ENCODE measurements at regions not wholly inside any gene's neighbourhood (a gene's known extent, or its start where the extent isn't known, plus 50 kb on each side); places are given as distances from the start of the nearest gene placed in this dataset.

- H3K4me3 ChIP-seq (ENCODE audit: low read depth, low read length) = no peak overlapping the region
- no peak for TF ChIP-seq CTCF (conservative IDR thresholded peaks at IDR 0.05; ENCODE audit: low read depth, low read length)
- no peak for DNase-seq (ENCODE audit: low read depth)
These were observed 106.5 kb upstream of the LPAR1 start for GRCh38 chr9:111144741-111145140.

- DNase-seq (ENCODE audit: low read depth) = no peak
- no peak overlapping the region for H3K4me3 ChIP-seq (ENCODE audit: low read depth, low read length)
- no peak for TF ChIP-seq CTCF (conservative IDR thresholded peaks at IDR 0.05; ENCODE audit: low read depth, low read length)
These were observed 97.9 kb upstream of the LPAR1 start for GRCh38 chr9:111136180-111136579.

GRCh38 chr9:111131211-111131610 lies 92.9 kb upstream of the LPAR1 start:
- DNase-seq (ENCODE audit: low read depth) = no peak
- no peak for TF ChIP-seq CTCF (conservative IDR thresholded peaks at IDR 0.05; ENCODE audit: low read depth, low read length)
- H3K4me3 ChIP-seq (ENCODE audit: low read depth, low read length) = no peak overlapping the region

GRCh38 chr9:111120526-111120925 lies 82.3 kb upstream of the LPAR1 start:
- no peak for DNase-seq (ENCODE audit: low read depth)
- no peak for TF ChIP-seq CTCF (conservative IDR thresholded peaks at IDR 0.05; ENCODE audit: low read depth, low read length)
- no peak overlapping the region for H3K4me3 ChIP-seq (ENCODE audit: low read depth, low read length)

GRCh38 chr9:111118256-111118948 lies 80.1 kb upstream of the LPAR1 start:
- H3K4me3 ChIP-seq (ENCODE audit: low read depth, low read length) = no peak overlapping the region
- no peak for TF ChIP-seq CTCF (conservative IDR thresholded peaks at IDR 0.05; ENCODE audit: low read depth, low read length)
- DNase-seq (ENCODE audit: low read depth) = peak; percentile 34

- TF ChIP-seq CTCF (conservative IDR thresholded peaks at IDR 0.05; ENCODE audit: low read depth, low read length) = no peak
- H3K4me3 ChIP-seq (ENCODE audit: low read depth, low read length) = no peak overlapping the region
- no peak for DNase-seq (ENCODE audit: low read depth)
These were observed 76.2 kb upstream of the LPAR1 start for GRCh38 chr9:111114486-111114885.

- DNase-seq (ENCODE audit: low read depth) = no peak
- H3K4me3 ChIP-seq (ENCODE audit: low read depth, low read length) = no peak overlapping the region
- no peak for TF ChIP-seq CTCF (conservative IDR thresholded peaks at IDR 0.05; ENCODE audit: low read depth, low read length)
These were observed 75.4 kb upstream of the LPAR1 start for GRCh38 chr9:111113712-111114111.

Data from choroid plexus epithelial cell (primary cell).